ENCODE measurements at regions not wholly inside any gene's neighbourhood (a gene's known extent, or its start where the extent isn't known, plus 50 kb on each side); places are given as distances from the start of the nearest gene placed in this dataset.

DNA sequence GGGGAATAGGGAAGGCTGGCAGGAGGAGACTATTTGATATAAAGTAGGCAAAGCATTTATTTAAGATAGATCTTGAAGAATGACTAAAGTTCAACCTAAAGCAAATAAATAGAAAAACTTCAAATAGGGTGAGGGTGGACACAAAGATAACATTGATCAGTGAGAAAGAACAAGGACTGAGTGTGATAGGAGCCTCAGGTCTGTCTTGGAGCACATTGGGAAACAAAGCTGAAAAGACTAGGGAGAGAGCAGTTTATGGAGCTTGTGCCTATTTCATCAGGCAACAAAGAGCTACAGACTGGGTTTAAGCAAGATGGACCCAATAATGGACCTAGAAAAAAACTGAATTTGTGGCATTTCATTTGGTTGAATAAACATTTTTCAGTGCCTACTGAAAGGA is 425.6 kb downstream of the SMARCA1 start:
- Mint-ChIP-seq H3K4me1 (peaks cover 34 to 51% of the 10 kb centered on the region in 2 experiments), H3K4me3 (no peak overlapping the region), H3K36me3 (ENCODE audit: insufficient read depth in 1 of 3, low read depth in 3 of 3) (peaks cover 0 to 33% (median 25%) of the 10 kb centered on the region in 3 experiments; a peak in 5 of 7 replicates), H3K9me3 (no peaks in the 10 kb centered on the region), H3K27ac (no peak overlapping the region), H3K27me3 (ENCODE audit: low read depth) (no peaks in the 10 kb centered on the region)
- Histone ChIP-seq H2BK5ac (ENCODE audit: insufficient read length, low read length) (no peak overlapping the region), H2BK15ac (ENCODE audit: low read depth, low read length) (no peak overlapping the region), H3K9ac (ENCODE audit: extremely low read depth, insufficient read length, low read length) (no peak overlapping the region), H2BK20ac (ENCODE audit: low read depth, low read length, poor library complexity, severe bottlenecking) (no peak overlapping the region), H3K18ac (ENCODE audit: insufficient read length, low read depth, low read length) (no peak overlapping the region), H3K79me1 (ENCODE audit: insufficient read depth, low read depth, low read length, poor library complexity, severe bottlenecking) (no peaks in the 10 kb centered on the region), H2AFZ (ENCODE audit: low read length) (no peak overlapping the region), H4K5ac (ENCODE audit: insufficient read length, low read depth, low read length) (no peak overlapping the region), H3K56ac (ENCODE audit: insufficient read length, low read depth, low read length) (no peak overlapping the region), H2BK12ac (ENCODE audit: insufficient read length, low read depth, low read length) (no peak overlapping the region), H3K79me2 (ENCODE audit: insufficient read depth, low read length) (peaks cover 3% of the 10 kb centered on the region; the same call in 1 of the 2 replicates), H3K4me1 (ENCODE audit: insufficient read depth, low read length) (peaks cover 20% of the 10 kb centered on the region), H3K9me3 (ENCODE audit: control insufficient read depth, low read depth, low read length) (no peaks in the 10 kb centered on the region), H3K4ac (ENCODE audit: low read depth, low read length) (no peak overlapping the region), H3K4me2 (ENCODE audit: insufficient read depth, insufficient read length, low read length) (no peak overlapping the region), H4K20me1 (ENCODE audit: control insufficient read depth, insufficient read depth, insufficient read length) (no peaks in the 10 kb centered on the region), H3K23ac (ENCODE audit: insufficient read length, low read depth, low read length) (no peak overlapping the region), H3K23me2 (ENCODE audit: insufficient read length, low read depth, low read length, poor library complexity, severe bottlenecking) (no peaks in the 10 kb centered on the region), H4K91ac (ENCODE audit: insufficient read length, low read depth, low read length) (no peak overlapping the region), H3K27ac (ENCODE audit: insufficient read length, low read depth, low read length) (no peak overlapping the region), H2AK5ac (ENCODE audit: insufficient read length, low read length) (no peak overlapping the region), H3K27me3 (ENCODE audit: insufficient read depth, low read length) (no peaks in the 10 kb centered on the region), H3K14ac (ENCODE audit: insufficient read depth, low read length) (no peak overlapping the region), H2BK120ac (ENCODE audit: low read depth, low read length, poor library complexity, severe bottlenecking) (no peak overlapping the region), H4K8ac (replicated peaks; ENCODE audit: insufficient read length, low read depth, low read length) (no peak overlapping the region), H3T11ph (ENCODE audit: low read length) (no peak overlapping the region)
- no peak for DNase-seq
- TF ChIP-seq, protein P1, sequence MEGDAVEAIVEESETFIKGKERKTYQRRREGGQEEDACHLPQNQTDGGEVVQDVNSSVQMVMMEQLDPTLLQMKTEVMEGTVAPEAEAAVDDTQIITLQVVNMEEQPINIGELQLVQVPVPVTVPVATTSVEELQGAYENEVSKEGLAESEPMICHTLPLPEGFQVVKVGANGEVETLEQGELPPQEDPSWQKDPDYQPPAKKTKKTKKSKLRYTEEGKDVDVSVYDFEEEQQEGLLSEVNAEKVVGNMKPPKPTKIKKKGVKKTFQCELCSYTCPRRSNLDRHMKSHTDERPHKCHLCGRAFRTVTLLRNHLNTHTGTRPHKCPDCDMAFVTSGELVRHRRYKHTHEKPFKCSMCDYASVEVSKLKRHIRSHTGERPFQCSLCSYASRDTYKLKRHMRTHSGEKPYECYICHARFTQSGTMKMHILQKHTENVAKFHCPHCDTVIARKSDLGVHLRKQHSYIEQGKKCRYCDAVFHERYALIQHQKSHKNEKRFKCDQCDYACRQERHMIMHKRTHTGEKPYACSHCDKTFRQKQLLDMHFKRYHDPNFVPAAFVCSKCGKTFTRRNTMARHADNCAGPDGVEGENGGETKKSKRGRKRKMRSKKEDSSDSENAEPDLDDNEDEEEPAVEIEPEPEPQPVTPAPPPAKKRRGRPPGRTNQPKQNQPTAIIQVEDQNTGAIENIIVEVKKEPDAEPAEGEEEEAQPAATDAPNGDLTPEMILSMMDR (conservative IDR thresholded peaks at IDR 0.05): no peak

Data from H9 (cell line).